Rectal smooth muscle tissue (tissue), 1 donor: ENCODE measurements at regions not wholly inside any gene's neighbourhood (a gene's known extent, or its start where the extent isn't known, plus 50 kb on each side); places are given as distances from the start of the nearest gene placed in this dataset.

ENCODE experiments used
- H3K27ac ChIP-seq: one replicate; pipeline ENCODE4 v1.7.0; 2013; ENCODE audit warnings: low read depth, low read length, inconsistent platforms
- H3K27me3 ChIP-seq: one replicate; pipeline ENCODE4 v1.7.0; 2013; ENCODE audit warnings: low read length; ENCODE audit not compliant: control insufficient read depth, insufficient read depth
- H3K36me3 ChIP-seq: one replicate; pipeline ENCODE4 v1.7.0; 2013; ENCODE audit warnings: low read length; ENCODE audit not compliant: control insufficient read depth, insufficient read depth
- H3K4me1 ChIP-seq: one replicate; pipeline ENCODE4 v1.7.0; 2013; ENCODE audit warnings: low read length; ENCODE audit not compliant: control insufficient read depth, insufficient read depth
- H3K4me3 ChIP-seq: one replicate; pipeline ENCODE4 v1.7.0; 2013; ENCODE audit warnings: low read length
- H3K9ac ChIP-seq: one replicate; pipeline ENCODE4 v1.7.0; 2013; ENCODE audit warnings: low read length

DNA sequence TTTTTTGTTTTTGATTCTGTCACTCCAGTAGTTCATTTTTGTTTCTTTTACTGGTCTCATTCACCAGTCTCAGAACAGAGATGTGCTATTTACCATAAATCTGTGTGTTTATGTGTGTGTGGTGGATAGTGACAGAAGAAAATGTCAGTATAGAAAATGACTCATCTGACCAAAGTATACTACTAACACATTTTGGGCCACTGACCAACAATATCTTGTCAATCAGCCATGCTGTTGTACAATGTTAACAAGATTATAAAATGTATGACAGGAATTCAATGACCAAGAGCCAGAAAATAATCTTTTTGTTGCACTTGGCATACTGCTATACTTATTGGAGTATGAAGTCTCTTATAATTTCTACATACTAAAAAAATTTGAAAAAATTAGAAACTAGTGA lies 1081.4 kb upstream of the NRXN1 start:
- no peaks in the 10 kb centered on the region for H3K4me1 ChIP-seq
- no peaks in the 10 kb centered on the region for H3K27me3 ChIP-seq
- H3K27ac ChIP-seq = no peak overlapping the region
- no peak overlapping the region for H3K4me3 ChIP-seq
- no peak overlapping the region for H3K9ac ChIP-seq
- no peaks in the 10 kb centered on the region for H3K36me3 ChIP-seq

DNA sequence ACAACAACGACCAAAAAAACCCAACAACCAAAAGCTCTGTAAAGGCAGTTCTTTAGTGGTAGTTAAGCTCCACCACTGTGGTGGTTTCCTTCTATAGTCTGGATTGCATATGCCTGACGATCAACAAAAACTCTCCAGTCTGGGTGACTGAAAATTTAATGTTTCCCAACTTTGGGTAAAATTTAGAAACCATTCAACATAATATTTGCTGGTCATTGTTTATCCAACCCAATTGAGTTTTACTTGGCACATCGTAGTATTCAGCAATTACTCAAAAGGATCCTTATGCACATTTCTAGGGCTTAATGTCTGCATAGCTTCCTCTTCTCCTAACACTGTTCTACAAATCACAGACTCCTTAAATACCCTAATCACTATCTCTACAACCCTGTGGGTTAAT lies 1080.2 kb upstream of the NRXN1 start:
- no peak overlapping the region for H3K4me3 ChIP-seq
- no peak overlapping the region for H3K9ac ChIP-seq
- no peaks in the 10 kb centered on the region for H3K27me3 ChIP-seq
- H3K36me3 ChIP-seq = no peaks in the 10 kb centered on the region
- H3K27ac ChIP-seq = no peak overlapping the region
- no peaks in the 10 kb centered on the region for H3K4me1 ChIP-seq

DNA sequence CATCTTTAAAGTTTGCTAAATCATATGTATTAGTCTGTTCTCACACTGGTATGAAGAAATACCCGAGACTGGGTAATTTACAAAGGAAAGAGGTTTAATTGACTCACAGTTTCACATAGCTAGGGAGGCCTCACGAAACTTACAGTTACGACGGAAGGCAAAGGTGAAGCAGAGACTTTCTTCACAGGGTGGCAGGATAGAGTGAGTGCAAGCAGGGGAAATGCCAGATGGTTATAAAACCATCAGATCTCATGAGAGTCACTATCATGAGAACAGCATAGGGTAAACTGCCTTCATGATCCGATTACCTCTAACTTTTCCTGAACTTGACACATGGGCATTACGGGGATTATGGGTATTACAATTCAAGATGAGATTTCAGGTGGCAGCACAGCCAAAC lies 1075.2 kb upstream of the NRXN1 start:
- Histone ChIP-seq H3K27ac (no peak overlapping the region), H3K9ac (no peak overlapping the region), H3K36me3 (no peaks in the 10 kb centered on the region), H3K4me1 (no peaks in the 10 kb centered on the region), H3K27me3 (no peaks in the 10 kb centered on the region), H3K4me3 (no peak overlapping the region)

DNA sequence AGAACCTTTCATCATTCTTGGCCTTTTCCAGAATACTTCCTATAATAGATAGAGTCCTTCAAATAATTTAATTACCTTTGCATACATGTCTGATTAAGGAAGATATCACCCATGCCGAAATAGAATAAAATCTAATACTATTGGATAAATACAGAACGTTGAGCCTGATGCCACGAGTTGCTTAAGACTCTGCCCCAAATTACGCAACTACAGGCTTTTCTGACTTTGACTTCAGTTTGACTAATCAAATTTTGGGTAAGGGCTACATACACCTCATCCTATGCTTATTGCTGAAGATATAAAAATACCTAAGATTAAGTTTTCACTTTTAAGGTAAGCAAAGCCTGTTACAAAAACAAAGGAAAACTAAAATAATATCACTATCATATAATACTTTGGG lies 1065.1 kb upstream of the NRXN1 start:
- no peaks in the 10 kb centered on the region for H3K27me3 ChIP-seq
- H3K4me1 ChIP-seq = no peaks in the 10 kb centered on the region
- no peak overlapping the region for H3K4me3 ChIP-seq
- H3K27ac ChIP-seq = no peak overlapping the region
- H3K9ac ChIP-seq = no peak overlapping the region
- H3K36me3 ChIP-seq = no peaks in the 10 kb centered on the region

DNA sequence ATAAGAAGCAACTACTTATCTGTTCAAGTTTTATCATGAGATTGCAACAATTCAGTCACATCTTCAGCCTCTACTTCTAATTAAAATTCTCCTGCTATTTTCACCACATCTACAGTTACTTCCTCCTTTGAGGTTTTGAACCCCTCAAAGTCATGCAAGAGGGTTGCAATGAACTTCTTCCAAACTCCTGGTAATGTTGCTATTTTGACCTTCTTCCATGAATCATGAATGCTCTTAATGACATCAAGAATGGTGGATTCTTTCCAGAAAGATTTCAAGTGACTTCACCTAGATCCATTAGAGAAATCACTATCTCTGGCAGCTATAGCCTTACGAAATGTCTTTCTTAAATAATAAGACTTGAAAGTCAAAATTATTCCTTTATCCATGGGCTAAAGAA lies 1052.8 kb upstream of the NRXN1 start:
- no peaks in the 10 kb centered on the region for H3K36me3 ChIP-seq
- H3K4me3 ChIP-seq = no peak overlapping the region
- H3K27ac ChIP-seq = no peak overlapping the region
- no peaks in the 10 kb centered on the region for H3K27me3 ChIP-seq
- H3K4me1 ChIP-seq = no peaks in the 10 kb centered on the region
- no peak overlapping the region for H3K9ac ChIP-seq

DNA sequence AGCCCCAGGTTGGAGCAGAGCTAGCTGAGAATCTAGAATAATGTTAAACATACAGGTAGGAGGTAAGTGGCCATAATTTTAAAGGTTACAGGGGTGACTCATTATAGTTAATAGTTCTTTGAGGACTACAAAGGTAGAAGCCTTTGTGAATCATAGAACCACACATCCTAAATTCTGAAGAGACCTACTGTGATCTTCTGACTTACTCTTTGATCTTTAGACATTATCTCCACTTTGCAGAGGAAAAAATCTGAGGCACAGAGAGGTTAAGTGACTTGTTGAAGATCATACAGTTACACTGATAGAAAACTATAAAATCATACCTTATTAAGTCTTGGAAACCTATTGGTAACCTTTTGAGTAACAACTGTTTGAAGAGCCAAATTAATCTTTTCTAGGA lies 1051.3 kb upstream of the NRXN1 start:
- Histone ChIP-seq H3K36me3 (no peaks in the 10 kb centered on the region), H3K4me1 (no peaks in the 10 kb centered on the region), H3K27me3 (no peaks in the 10 kb centered on the region), H3K27ac (no peak overlapping the region), H3K9ac (no peak overlapping the region), H3K4me3 (no peak overlapping the region)

DNA sequence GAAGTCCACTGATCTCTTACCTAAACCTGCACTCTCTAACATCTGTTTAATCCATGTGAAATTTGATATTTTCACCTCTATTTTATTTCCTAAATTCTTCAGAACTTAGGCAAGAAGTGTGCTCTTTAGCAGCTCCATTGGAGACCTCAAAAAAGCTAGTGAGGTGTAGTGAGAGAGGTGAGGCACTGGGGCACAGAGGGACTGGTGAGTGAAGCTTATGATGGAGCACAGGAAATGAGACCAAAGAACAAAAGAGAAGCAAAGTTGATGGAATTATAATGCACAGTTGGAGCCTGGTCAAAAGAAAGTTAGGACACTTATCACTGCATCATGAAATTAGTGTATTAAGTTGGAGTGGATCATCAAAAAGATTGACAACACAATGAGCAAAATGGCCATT lies 1050.7 kb upstream of the NRXN1 start:
- no peak overlapping the region for H3K9ac ChIP-seq
- no peaks in the 10 kb centered on the region for H3K4me1 ChIP-seq
- H3K27me3 ChIP-seq = no peaks in the 10 kb centered on the region
- no peak overlapping the region for H3K4me3 ChIP-seq
- H3K36me3 ChIP-seq = no peaks in the 10 kb centered on the region
- H3K27ac ChIP-seq = no peak overlapping the region

DNA sequence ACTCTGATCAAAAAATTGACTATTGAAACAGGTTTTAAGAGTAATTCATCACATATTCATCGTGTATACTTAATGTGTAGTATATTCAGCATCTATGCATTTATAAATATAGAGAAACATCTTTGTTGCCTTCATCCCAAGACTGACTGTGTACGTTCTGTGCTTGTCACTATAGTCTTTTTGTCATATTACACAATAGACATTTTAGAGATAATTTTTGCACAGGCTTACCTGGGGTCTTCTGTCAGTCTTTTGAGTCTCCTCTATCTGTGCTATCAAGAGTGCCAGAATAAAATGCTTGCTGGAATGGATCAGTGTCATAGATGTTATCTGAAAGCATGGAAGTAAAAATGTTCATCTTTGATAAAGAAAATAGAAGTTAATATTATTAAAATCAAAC lies 1047.7 kb upstream of the NRXN1 start:
- H3K4me1 ChIP-seq = no peaks in the 10 kb centered on the region
- no peak overlapping the region for H3K27ac ChIP-seq
- H3K4me3 ChIP-seq = no peak overlapping the region
- H3K9ac ChIP-seq = no peak overlapping the region
- H3K36me3 ChIP-seq = no peaks in the 10 kb centered on the region
- no peaks in the 10 kb centered on the region for H3K27me3 ChIP-seq

DNA sequence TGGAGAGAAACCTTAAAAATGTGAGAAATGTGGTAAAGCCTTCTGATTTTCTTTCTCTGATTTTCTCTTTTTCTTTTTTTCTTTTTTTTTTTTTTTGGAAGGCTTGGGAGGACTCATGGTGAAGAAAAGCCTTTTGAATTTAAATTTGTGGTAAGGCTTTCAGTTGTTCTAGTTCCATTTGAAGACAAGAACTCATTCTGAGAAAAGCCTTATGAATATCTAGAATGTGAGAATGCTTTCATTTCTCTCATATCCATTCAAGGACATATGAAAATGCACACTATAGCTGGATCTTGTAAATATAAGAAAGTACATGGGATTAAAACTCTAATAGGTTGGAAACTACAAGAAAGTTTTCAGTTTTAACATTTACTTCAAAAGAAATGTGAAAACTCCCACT lies 1045.2 kb upstream of the NRXN1 start:
- Histone ChIP-seq H3K27me3 (no peaks in the 10 kb centered on the region), H3K27ac (no peak overlapping the region), H3K4me3 (no peak overlapping the region), H3K36me3 (no peaks in the 10 kb centered on the region), H3K4me1 (no peaks in the 10 kb centered on the region), H3K9ac (no peak overlapping the region)

DNA sequence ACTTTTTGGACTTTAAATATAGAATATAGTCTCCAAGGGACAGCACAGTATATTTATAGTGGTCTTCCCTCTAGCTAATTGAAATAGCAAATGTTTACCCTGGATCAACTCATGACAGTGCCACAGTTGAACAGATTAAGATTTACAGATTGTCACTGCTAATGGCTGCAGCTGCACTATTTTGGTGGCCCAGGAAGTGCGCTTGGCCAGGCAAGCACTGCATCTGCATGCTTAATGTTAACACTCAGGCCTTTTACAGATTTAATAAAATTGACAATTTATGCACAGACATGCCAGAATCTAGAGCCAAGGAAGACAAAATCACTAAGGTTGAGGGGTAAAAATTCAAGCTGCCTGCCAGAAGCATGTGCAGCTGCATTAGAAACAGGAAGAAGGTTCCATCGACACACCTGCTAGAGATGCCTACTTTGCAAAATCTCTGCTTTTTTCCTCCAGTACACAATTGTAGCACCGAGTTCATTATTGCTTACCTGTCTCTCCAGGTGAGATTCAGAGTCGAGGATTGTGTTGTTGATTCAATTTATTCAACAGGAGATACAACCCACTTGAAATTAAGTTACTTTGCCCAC lies 1042.3 kb upstream of the NRXN1 start:
- H3K4me1 ChIP-seq = no peaks in the 10 kb centered on the region
- no peak overlapping the region for H3K4me3 ChIP-seq
- H3K27me3 ChIP-seq = no peaks in the 10 kb centered on the region
- no peaks in the 10 kb centered on the region for H3K36me3 ChIP-seq
- no peak overlapping the region for H3K27ac ChIP-seq
- no peak overlapping the region for H3K9ac ChIP-seq

DNA sequence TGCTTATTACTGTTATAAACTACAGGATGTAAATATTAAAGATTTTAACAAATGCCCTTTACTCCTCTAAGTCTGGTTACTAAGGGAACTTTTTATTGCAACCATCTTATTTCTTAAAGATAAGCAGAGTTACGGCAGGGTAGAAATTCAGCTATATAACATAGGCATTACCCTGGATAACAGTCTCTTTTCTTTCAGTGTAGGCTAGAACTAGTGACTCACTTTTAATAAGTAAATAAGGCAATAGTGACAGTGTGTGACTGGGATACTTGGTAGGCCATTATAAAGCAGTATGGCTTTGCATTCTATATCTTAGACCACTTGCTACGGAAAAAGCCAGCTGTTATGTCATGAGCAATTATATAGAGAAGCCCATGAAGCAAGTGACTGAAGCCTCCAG lies 1041.0 kb upstream of the NRXN1 start:
- H3K9ac ChIP-seq = no peak overlapping the region
- H3K4me1 ChIP-seq = no peaks in the 10 kb centered on the region
- no peak overlapping the region for H3K4me3 ChIP-seq
- H3K36me3 ChIP-seq = no peaks in the 10 kb centered on the region
- H3K27me3 ChIP-seq = no peaks in the 10 kb centered on the region
- no peak overlapping the region for H3K27ac ChIP-seq

DNA sequence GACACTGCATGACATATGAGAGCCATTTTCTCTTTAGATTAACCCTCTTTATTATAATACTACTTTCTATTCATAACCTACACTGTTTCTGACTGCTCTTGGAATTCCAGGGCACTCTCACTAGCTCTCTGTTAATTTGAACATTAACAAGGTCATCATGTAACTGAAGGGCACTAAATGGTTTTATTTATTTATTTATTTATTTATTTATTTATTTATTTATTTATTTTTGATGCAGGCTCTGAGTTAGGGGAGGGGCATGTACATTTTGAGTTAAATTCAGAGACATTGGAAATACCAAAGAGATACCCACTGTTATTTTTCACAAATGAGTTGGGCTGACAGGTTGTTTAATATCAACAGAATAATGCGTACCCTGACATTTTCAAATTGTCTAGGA lies 1038.7 kb upstream of the NRXN1 start:
- H3K36me3 ChIP-seq = no peaks in the 10 kb centered on the region
- H3K27ac ChIP-seq = no peak overlapping the region
- H3K4me1 ChIP-seq = no peaks in the 10 kb centered on the region
- H3K9ac ChIP-seq = no peak overlapping the region
- H3K4me3 ChIP-seq = no peak overlapping the region
- no peaks in the 10 kb centered on the region for H3K27me3 ChIP-seq

DNA sequence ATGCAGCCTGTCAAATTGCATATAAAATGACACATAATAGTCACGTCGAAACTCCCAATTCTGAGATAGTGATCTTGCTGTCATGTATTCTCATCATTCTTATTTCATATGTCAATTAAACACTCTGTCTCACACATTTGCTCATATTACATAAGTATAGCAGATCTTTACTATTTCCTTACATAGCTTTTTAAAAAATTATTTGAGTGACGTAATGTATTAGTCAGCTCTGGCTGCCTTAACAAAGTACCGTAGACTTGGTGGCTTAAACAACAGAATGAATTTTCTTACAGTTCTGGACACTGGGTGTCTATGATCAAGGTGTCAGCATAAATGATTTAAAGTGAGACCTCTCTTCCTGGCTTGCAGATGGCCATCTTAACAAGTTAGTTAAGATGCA lies 1032.3 kb upstream of the NRXN1 start:
- Histone ChIP-seq H3K4me1 (no peaks in the 10 kb centered on the region), H3K9ac (no peak overlapping the region), H3K27ac (no peak overlapping the region), H3K4me3 (no peak overlapping the region), H3K27me3 (no peaks in the 10 kb centered on the region), H3K36me3 (no peaks in the 10 kb centered on the region)
